ENCODE measurements at regions not wholly inside any gene's neighbourhood (a gene's known extent, or its start where the extent isn't known, plus 50 kb on each side); places are given as distances from the start of the nearest gene placed in this dataset.

- no peaks in the 10 kb centered on the region for H3K9me1 ChIP-seq (ENCODE audit: control insufficient read depth, insufficient read depth, low read length)
- no peaks in the 10 kb centered on the region for H3K4me1 ChIP-seq (replicated peaks in 1 of 2; ENCODE audit: control insufficient read depth in 2 of 2, insufficient read depth in 2 of 2, low read length in 2 of 2)
- H3K4me3 ChIP-seq, result no peak overlapping the region
- intact Hi-C loops (cut with micrococcal nuclease) (loop anchor here (1.0 to 10.0 kb wide), 3 partner anchors 113 to 363 kb away; no protein-coding TSS in a partner anchor), in situ Hi-C loops (cut with MboI) (no loop called here)
- CTCF ChIA-PET (ENCODE audit: low intra/inter-chr PET ratio), result interaction anchor here (2.1 kb wide), 1 partner anchor 113 kb away, joined by 10 read pairs; no protein-coding TSS in a partner anchor
- DNase-seq (ENCODE audit: extremely low read depth in 1 of 4, low spot score in 3 of 4) (no peak), FAIRE-seq (no peak), ATAC-seq (no peak)
- no peaks in the 10 kb centered on the region for H3K36me3 ChIP-seq (ENCODE audit: control insufficient read depth, insufficient read depth, low read length)
- no peak overlapping the region for H2AFZ ChIP-seq (ENCODE audit: low read depth, low read length)
- no peaks in the 10 kb centered on the region for H4K20me1 ChIP-seq (replicated peaks; ENCODE audit: control insufficient read depth, insufficient read depth, low read length)
- no TSS peak for BruUV-seq (replicated peaks)
- WGBS (ENCODE audit: insufficient coverage, low coverage, missing lambda C conversion rate), result 9% methylated on average over 1 of the region's 1 CpG
- no peaks in the 10 kb centered on the region for H3K9me3 ChIP-seq (replicated peaks; ENCODE audit: control insufficient read depth, insufficient read depth, low read depth, low read length)
- no peak overlapping the region for H3K27ac ChIP-seq (ENCODE audit: extremely low read depth, low read depth, low read length)
- POLR2A ChIA-PET, result no interaction called here
- H3K27me3 ChIP-seq (ENCODE audit: control insufficient read depth in 2 of 2, insufficient read depth in 2 of 2, low read length in 2 of 2), result no peaks in the 10 kb centered on the region
- H3K79me2 ChIP-seq (ENCODE audit: control insufficient read depth, insufficient read depth, low read length), result no peaks in the 10 kb centered on the region
- H3K9ac ChIP-seq (ENCODE audit: insufficient read depth in 1 of 2, low read depth in 2 of 2, low read length in 2 of 2), result no peak overlapping the region
- no peak overlapping the region for H3K4me2 ChIP-seq (ENCODE audit: insufficient read depth, low read length)
- TF ChIP-seq NR2C2 (CRISPR knock-in tag; IDR thresholded peaks at IDR 0.05) (no peak), NR2C2 (tag; IDR thresholded peaks at IDR 0.05) (no peak), ARID2 (IDR thresholded peaks at IDR 0.05) (no peak), ZNF408 (CRISPR knock-in tag; IDR thresholded peaks at IDR 0.05; ENCODE audit: low read depth) (no peak), MXI1 (IDR thresholded peaks at IDR 0.05; ENCODE audit: low read depth, low read length) (no peak), ETV1 (tag; conservative IDR thresholded peaks at IDR 0.05; ENCODE audit: low read depth) (no peak), ZNF76 (CRISPR knock-in tag; IDR thresholded peaks at IDR 0.05; ENCODE audit: borderline replicate concordance) (no peak), SPI1 (IDR thresholded peaks at IDR 0.05; ENCODE audit: borderline replicate concordance, low read depth, low read length) (no peak), ZKSCAN3 (CRISPR knock-in tag; IDR thresholded peaks at IDR 0.05) (no peak), ETV6 (IDR thresholded peaks at IDR 0.05; ENCODE audit: borderline replicate concordance in 1 of 2, low read depth in 2 of 2, low read length in 1 of 2) (no peak), ETV6 (CRISPR knock-in tag; IDR thresholded peaks at IDR 0.05; ENCODE audit: borderline replicate concordance) (no peak), VEZF1 (CRISPR knock-in tag; IDR thresholded peaks at IDR 0.05) (no peak)
- TF ChIP-seq, protein P1, sequence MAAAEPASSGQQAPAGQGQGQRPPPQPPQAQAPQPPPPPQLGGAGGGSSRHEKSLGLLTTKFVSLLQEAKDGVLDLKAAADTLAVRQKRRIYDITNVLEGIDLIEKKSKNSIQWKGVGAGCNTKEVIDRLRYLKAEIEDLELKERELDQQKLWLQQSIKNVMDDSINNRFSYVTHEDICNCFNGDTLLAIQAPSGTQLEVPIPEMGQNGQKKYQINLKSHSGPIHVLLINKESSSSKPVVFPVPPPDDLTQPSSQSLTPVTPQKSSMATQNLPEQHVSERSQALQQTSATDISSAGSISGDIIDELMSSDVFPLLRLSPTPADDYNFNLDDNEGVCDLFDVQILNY (CRISPR knock-in tag; IDR thresholded peaks at IDR 0.05), result no peak
- TF ChIP-seq, protein P2, sequence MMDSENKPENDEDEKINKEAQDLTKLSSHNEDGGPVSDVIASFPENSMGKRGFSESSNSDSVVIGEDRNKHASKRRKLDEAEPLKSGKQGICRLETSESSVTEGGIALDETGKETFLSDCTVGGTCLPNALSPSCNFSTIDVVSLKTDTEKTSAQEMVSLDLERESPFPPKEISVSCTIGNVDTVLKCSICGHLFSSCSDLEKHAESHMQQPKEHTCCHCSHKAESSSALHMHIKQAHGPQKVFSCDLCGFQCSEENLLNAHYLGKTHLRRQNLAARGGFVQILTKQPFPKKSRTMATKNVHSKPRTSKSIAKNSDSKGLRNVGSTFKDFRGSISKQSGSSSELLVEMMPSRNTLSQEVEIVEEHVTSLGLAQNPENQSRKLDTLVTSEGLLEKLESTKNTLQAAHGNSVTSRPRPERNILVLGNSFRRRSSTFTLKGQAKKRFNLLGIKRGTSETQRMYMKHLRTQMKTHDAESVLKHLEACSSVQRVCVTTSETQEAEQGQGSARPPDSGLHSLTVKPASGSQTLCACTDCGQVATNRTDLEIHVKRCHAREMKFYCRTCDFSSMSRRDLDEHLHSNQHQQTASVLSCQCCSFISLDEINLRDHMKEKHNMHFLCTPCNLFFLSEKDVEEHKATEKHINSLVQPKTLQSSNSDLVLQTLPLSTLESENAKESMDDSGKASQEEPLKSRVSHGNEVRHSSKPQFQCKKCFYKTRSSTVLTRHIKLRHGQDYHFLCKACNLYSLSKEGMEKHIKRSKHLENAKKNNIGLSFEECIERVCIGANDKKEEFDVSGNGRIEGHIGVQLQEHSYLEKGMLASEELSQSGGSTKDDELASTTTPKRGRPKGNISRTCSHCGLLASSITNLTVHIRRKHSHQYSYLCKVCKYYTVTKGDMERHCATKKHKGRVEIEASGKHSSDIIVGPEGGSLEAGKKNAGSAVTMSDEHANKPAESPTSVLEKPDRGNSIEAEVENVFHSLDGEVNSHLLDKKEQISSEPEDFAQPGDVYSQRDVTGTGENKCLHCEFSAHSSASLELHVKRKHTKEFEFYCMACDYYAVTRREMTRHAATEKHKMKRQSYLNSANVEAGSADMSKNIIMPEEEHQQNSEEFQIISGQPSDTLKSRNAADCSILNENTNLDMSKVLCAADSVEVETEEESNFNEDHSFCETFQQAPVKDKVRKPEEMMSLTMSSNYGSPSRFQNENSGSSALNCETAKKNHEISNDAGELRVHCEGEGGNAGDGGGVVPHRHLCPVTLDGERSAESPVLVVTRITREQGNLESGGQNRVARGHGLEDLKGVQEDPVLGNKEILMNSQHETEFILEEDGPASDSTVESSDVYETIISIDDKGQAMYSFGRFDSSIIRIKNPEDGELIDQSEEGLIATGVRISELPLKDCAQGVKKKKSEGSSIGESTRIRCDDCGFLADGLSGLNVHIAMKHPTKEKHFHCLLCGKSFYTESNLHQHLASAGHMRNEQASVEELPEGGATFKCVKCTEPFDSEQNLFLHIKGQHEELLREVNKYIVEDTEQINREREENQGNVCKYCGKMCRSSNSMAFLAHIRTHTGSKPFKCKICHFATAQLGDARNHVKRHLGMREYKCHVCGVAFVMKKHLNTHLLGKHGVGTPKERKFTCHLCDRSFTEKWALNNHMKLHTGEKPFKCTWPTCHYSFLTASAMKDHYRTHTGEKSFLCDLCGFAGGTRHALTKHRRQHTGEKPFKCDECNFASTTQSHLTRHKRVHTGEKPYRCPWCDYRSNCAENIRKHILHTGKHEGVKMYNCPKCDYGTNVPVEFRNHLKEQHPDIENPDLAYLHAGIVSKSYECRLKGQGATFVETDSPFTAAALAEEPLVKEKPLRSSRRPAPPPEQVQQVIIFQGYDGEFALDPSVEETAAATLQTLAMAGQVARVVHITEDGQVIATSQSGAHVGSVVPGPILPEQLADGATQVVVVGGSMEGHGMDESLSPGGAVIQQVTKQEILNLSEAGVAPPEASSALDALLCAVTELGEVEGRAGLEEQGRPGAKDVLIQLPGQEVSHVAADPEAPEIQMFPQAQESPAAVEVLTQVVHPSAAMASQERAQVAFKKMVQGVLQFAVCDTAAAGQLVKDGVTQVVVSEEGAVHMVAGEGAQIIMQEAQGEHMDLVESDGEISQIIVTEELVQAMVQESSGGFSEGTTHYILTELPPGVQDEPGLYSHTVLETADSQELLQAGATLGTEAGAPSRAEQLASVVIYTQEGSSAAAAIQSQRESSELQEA (IDR thresholded peaks at IDR 0.05; ENCODE audit: low read depth), result no peak
Measured at GRCh38 chr20:9977629-9978028, 57.2 kb upstream of the ANKEF1 start.
